ENCODE measurements at regions not wholly inside any gene's neighbourhood (a gene's known extent, or its start where the extent isn't known, plus 50 kb on each side); places are given as distances from the start of the nearest gene placed in this dataset.
A peak's percentile ranks its signal among the peaks of the same experiment; 100 is the strongest.

DNA sequence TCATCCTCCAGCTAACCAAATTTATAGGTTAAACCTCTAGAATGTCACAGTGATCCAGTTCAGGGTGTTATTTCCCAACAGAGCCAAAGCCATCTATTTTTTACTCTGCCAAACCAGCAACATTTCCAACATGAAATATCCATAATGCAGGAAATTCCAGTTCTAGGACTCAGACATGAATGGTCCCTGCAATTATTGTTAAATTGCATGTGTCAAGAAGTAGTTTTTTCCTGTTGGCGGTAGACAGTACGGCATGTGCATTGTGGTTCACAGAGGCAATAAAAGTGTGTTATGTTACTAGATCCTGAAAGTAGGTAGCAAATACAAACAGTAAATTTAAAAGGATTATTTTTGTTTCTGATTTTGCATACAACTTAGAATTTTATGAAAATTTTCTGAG, 215.7 kb upstream of the THBS1 start:
- peak; percentile 93 to 96 for DNase-seq (ENCODE audit: low read depth in 2 of 2)

- DNase-seq (ENCODE audit: low read depth in 2 of 2) = no peak
These were observed 215.0 kb upstream of the THBS1 start for GRCh38 chr15:39365873-39366272.

DNA sequence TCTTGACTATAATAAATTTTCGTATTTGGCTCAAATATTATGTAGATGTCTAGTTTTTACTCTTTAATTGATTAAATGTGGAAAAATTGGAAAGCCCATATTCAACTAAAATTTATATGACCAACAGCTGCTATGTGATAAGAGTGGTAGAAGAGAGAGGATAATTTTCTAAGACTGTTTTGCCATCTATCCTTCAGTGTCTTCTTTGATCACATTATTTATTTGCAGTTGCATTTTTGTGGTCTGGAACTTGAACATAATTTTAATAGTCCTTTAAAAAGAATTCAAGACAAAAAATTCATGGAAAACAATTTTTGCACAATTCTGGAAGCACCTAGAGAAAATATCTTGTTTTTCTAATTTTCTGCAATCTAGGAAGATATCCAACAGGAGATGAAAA, 213.3 kb upstream of the THBS1 start:
- DNase-seq (ENCODE audit: low read depth in 2 of 2) = no peak

GRCh38 chr15:39369768-39370167, 211.1 kb upstream of the THBS1 start:
- no peak for DNase-seq (ENCODE audit: low read depth in 2 of 2)

- no peak for DNase-seq (ENCODE audit: low read depth in 2 of 2)
These were observed 204.4 kb upstream of the THBS1 start for GRCh38 chr15:39376371-39376909.

DNA sequence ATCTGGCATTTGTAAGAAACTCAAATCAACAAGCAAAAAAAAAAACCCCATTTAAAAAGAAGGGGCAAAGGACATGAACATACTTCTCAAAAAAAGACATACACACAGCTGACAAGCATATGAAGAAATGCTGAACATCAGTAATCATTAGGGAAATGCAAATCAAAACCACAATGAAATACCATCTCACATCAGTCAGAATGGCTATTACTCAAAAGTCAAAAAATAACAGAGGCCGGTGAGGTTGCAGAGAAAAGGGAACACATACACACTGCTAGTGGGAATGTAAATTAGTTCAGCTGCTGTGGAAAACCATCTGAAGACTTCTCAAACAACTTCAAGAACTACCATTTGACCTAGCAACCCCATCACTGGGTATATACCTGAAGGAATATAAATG, 199.4 kb upstream of the THBS1 start:
- DNase-seq (ENCODE audit: low read depth in 2 of 2) = no peak

GRCh38 chr15:39388118-39388517, 192.8 kb upstream of the THBS1 start:
- DNase-seq (ENCODE audit: low read depth in 2 of 2) = no peak

GRCh38 chr15:39391230-39391629, 189.6 kb upstream of the THBS1 start:
- DNase-seq (ENCODE audit: low read depth in 2 of 2) = no peak

GRCh38 chr15:39392469-39393047, 188.3 kb upstream of the THBS1 start:
- DNase-seq (ENCODE audit: low read depth in 2 of 2) = peak in 1 of 2 donors; percentile 19

DNA sequence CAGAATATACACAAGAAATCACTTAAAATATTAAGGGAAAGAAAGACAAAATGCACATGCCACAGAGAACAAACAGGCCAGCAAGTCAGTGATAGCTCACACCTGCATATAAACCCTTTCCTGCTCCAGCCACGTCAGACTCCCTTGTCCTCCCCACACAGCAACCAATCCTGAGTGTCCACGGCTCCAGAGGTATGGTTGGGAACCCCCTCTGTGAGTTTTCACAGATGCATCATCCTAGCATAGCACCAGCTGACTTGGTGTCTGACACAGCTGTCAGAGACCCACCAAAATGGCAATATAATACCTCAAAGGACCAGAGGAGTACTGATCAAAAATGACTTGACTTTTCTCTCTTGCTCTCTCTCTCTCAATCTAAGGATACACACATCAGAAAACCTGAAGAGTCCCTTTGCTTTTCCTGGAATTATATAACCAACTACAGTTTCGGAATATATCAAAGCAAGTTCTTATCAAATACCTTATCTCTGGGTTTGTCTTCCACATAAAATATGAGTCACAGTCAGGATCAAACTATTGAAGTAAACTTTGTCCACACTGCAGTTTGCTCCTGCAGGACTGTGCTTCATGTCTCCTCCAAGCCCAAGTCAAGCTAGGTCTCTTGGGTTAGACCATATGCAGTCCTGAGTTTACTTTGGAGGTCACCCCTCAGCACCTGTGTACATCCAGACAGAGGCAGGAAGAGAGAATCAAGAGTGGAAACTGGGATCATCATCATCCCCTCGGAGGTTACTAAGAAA, 187.1 kb upstream of the THBS1 start:
- DNase-seq (ENCODE audit: low read depth in 2 of 2) = peak in 1 of 2 donors; percentile 45

DNA sequence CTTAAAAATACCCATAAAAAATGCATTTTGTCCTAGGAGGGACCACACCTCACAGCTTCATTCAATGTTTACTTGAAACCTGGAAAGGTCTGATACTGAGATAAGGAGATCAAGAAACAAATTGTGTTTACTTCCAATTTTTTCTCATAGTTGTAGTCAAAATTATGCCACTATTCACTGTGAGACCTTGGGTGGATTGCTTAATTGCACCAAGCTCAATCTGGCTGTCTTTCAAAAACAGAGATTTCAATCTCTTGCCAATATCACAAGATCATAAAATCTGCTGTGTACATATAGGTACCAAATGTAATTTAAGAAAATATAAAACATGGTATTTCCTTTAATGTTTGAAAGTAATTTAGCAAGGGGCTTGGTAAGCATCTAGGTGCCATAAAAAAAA, 186.4 kb upstream of the THBS1 start:
- no peak for DNase-seq (ENCODE audit: low read depth in 2 of 2)

- no peak for DNase-seq (ENCODE audit: low read depth in 2 of 2)
These were observed 183.8 kb upstream of the THBS1 start for GRCh38 chr15:39396979-39397615.

GRCh38 chr15:39397883-39398282, 183.0 kb upstream of the THBS1 start:
- no peak for DNase-seq (ENCODE audit: low read depth in 2 of 2)

DNA sequence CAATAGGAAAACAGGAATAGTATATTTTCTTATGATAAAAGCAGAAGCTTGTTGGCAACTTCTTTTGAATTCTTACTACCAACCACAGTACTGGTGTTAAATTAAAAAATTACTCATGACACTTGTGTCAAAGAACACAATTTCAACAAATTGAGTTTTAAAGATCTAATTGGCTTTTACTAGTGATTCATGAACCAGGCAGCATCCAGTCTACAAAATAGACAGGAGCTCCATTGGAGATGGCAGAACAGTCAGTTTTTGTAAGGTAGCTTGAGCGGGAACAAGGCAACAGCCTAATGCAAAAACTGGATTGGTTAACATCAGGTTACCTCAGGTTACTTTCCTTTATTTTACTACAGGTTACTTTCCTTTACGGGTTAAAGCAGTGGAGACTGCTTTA, 181.3 kb upstream of the THBS1 start:
- DNase-seq (ENCODE audit: low read depth in 2 of 2) = no peak

DNA sequence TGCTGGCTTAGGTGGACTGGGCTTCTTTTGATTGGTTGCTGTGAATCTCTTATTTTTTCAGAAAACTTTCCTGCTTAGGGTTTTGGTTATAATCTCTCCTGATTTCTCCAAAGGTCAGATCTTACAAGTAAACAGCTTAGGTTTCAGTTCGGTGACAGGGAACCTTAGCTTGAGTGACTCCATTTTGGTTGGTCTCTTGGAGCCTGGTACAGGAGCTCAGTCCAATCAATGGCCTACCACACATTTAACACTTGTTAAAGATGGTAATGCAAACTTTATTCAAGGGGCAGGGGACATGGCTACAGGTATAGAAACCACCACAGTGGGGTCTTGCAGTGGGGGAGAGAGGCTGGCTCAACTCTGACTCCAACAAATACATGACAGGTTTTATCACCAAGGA, 180.9 kb upstream of the THBS1 start:
- DNase-seq (ENCODE audit: low read depth in 2 of 2) = no peak

DNA sequence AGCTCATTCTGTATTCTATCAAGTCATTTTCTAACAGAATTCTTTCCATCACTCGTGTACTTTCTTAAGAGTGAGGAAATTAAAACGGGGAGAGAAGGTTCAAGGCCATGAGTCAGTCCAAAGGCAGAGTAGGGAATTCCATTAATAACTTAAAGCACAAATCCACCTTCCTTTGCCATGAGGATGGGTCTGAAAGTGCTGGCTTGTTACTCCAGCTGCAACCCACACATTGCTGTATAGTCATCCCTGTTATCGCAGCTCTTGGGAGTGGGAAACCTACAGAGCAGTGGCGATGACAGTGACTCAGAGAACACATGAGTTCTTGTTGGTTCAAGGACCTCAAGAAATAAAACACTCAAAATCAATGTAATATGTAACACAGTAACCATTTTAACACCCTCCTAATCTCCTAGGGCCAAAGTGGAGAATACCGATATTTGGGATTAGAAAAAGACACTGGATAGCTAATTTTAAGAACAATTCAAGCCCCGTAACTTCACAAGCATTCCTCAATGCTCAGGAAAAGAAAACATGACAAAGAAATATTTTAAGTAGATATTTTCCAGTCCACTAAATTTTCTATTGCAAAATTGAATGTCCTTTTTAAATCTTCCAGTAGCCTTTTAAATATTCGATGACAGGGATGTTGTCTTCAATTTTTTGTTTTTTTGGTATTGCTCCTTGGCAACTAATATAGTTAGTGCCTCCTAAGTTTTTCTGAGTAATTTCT, 179.9 kb upstream of the THBS1 start:
- no peak for DNase-seq (ENCODE audit: low read depth in 2 of 2)

GRCh38 chr15:39403640-39404117, 177.2 kb upstream of the THBS1 start:
- peak in 1 of 2 donors; percentile 70 for DNase-seq (ENCODE audit: low read depth in 2 of 2)

DNA sequence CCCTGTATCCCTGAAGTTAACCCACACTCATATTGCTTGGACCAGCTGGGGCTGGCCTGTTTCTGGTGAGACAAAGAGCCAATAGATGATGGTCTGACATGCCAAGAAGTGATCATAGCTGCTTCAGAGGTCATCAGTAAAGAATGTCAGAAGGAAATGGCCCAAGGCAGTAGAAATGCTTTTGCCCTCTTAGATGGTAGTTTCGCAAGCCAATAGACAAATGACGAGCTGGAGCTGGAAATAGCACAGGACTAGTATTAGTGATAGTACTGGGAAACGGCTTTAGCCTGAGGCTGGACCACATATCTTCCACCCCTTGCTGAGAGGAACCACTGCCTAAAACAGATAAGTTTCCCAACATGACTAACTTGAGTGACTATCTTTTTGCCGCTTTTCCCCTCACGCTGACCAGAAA, 176.1 kb upstream of the THBS1 start:
- peak in 1 of 2 donors; percentile 21 for DNase-seq (ENCODE audit: low read depth in 2 of 2)

GRCh38 chr15:39406485-39406884, 174.4 kb upstream of the THBS1 start:
- DNase-seq (ENCODE audit: low read depth in 2 of 2) = no peak

GRCh38 chr15:39407116-39407515, 173.8 kb upstream of the THBS1 start:
- no peak for DNase-seq (ENCODE audit: low read depth in 2 of 2)

DNA sequence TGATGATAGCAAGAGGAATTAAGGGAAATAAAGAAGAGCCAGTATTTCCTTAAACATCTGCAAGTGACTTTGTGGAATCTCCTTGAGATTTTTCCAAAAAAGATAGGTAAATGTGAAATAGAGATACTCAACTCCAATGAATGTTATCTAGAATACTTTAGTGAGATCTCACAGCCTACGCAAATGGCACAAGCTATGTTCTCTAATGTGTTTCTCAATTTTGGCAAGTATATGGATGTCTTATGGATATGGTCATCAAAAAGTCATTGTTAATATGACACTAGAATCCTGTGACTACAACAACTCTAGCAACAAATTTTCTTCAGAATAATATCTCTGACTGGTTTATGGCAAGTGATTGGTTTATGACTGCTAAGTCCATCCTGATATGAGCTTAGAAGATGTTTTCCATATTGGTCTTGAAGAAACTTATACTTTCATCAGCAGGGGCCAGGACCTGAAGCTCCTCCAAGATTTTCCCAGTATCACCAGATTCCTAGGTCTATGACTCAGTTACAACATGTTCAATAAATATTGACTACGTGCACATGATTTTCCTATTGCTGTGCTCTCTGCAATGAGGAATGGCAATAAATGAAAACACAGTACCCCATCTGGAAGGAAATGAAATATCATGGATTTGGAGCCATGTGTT, 170.9 kb upstream of the THBS1 start:
- DNase-seq (ENCODE audit: low read depth in 2 of 2) = no peak

All from dermis microvascular lymphatic vessel endothelial cell (primary cell).